ENCODE measurements at regions not wholly inside any gene's neighbourhood (a gene's known extent, or its start where the extent isn't known, plus 50 kb on each side); places are given as distances from the start of the nearest gene placed in this dataset.
A peak's percentile ranks its signal among the peaks of the same experiment; 100 is the strongest.

GRCh38 chr2:138176862-138177439 is 212.7 kb downstream of the HNMT start:
- DNase-seq (ENCODE audit: low read depth) = no peak
- no peak overlapping the region for H3K4me3 ChIP-seq (ENCODE audit: low read length)
- TF ChIP-seq, protein P1, sequence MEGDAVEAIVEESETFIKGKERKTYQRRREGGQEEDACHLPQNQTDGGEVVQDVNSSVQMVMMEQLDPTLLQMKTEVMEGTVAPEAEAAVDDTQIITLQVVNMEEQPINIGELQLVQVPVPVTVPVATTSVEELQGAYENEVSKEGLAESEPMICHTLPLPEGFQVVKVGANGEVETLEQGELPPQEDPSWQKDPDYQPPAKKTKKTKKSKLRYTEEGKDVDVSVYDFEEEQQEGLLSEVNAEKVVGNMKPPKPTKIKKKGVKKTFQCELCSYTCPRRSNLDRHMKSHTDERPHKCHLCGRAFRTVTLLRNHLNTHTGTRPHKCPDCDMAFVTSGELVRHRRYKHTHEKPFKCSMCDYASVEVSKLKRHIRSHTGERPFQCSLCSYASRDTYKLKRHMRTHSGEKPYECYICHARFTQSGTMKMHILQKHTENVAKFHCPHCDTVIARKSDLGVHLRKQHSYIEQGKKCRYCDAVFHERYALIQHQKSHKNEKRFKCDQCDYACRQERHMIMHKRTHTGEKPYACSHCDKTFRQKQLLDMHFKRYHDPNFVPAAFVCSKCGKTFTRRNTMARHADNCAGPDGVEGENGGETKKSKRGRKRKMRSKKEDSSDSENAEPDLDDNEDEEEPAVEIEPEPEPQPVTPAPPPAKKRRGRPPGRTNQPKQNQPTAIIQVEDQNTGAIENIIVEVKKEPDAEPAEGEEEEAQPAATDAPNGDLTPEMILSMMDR (conservative IDR thresholded peaks at IDR 0.05; ENCODE audit: low read length) = no peak

DNA sequence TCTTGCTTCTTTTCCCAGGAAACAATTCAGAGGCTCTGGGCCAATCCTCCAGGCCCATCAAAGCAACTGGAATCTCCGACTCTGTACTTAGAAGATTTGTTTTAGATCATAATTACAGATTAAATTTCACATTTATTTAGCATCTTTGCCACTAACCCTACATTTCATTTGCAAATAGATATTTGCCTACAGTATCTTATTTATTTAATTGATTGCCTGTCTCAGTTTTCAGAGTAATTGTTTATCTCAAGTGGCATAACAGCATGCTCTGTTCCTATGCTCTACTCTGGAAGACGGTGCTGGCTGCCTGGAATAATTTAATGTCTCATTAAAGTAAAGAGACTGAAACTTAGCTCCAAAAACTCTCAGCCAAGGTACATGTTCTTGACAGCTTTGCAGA is 213.4 kb downstream of the HNMT start:
- TF ChIP-seq, protein P1 (conservative IDR thresholded peaks at IDR 0.05; ENCODE audit: low read length) = no peak
- no peak for DNase-seq (ENCODE audit: low read depth)
- H3K4me3 ChIP-seq (ENCODE audit: low read length) = no peak overlapping the region

- TF ChIP-seq, protein P1 (conservative IDR thresholded peaks at IDR 0.05; ENCODE audit: low read length) = no peak
- H3K4me3 ChIP-seq (ENCODE audit: low read length) = no peak overlapping the region
- DNase-seq (ENCODE audit: low read depth) = no peak
Observed at GRCh38 chr2:138180692-138181386, 216.6 kb downstream of the HNMT start.

GRCh38 chr2:138182250-138182936 is 218.1 kb downstream of the HNMT start:
- TF ChIP-seq, protein P1 (conservative IDR thresholded peaks at IDR 0.05; ENCODE audit: low read length) = no peak
- no peak overlapping the region for H3K4me3 ChIP-seq (ENCODE audit: low read length)
- no peak for DNase-seq (ENCODE audit: low read depth)

- TF ChIP-seq, protein P1 (conservative IDR thresholded peaks at IDR 0.05; ENCODE audit: low read length) = no peak
- DNase-seq (ENCODE audit: low read depth) = peak; percentile 25
- no peak overlapping the region for H3K4me3 ChIP-seq (ENCODE audit: low read length)
Observed at GRCh38 chr2:138182937-138183312, 218.7 kb downstream of the HNMT start.

DNA sequence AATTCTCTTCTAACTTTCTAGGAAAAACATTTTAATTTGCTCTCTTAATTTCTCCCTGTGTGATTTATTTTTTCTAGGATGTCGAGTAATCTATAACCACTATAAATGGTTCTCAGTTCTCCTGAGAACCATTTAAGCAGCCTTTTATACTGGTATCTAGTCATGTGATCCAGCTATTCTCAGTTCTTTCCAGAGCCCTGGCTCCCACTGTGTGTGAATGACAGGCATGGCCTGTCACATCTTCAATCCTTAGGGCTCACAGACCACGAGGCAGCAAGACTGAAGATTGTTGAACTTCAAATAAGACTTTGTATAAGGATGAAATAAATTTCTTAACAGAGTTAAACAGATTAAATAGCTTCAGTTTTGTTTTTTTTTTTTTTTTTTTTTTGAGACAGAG is 219.4 kb downstream of the HNMT start:
- DNase-seq (ENCODE audit: low read depth) = no peak
- TF ChIP-seq, protein P1 (conservative IDR thresholded peaks at IDR 0.05; ENCODE audit: low read length) = no peak
- H3K4me3 ChIP-seq (ENCODE audit: low read length) = no peak overlapping the region

DNA sequence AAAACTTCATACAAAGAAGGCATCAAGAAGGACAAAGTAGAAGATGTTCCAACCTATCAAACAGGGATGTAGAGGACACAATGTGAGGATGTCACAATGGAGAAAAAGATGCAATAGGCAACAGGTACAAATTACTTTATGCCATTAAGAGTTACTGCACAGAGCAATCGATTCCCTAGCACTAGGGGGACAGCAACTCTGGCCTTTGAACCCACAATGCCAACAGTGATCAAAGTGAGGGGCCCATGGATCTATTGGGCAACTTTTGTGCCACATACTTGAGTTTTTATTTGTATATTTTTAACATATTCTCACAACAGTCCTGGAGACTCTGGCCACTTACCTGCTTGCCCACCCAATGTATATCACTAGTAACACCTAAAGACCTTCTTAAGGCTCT is 220.2 kb downstream of the HNMT start:
- TF ChIP-seq, protein P1 (conservative IDR thresholded peaks at IDR 0.05; ENCODE audit: low read length) = no peak
- H3K4me3 ChIP-seq (ENCODE audit: low read length) = no peak overlapping the region
- no peak for DNase-seq (ENCODE audit: low read depth)

Measured in AG10803 (cell line).